ENCODE measurements at regions not wholly inside any gene's neighbourhood (a gene's known extent, or its start where the extent isn't known, plus 50 kb on each side); places are given as distances from the start of the nearest gene placed in this dataset.

DNA sequence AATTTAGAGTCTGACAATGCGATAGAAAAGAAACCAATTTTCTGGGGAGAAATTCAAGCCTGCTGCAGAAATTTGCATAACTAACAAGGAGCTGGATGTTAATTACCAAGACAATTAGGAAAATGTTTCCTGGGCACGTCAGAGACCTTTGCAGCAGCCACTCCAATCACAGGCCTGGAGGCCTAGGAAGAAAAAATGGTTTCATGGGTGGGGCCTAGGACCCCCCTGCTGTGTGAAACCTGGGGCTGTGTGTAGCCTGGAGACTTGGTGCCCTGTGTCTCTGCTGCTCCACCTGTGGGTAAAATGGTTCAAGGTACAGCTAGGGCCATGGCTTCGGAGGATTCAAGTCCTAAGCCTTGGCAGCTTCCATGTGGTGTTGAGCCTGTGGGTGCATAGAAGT is 837.9 kb downstream of the OTOL1 start:
- no peaks in the 10 kb centered on the region for H3K4me1 ChIP-seq (ENCODE audit: control insufficient read depth, low read depth, low read length)
- no peak overlapping the region for H3K56ac ChIP-seq (ENCODE audit: low read length)
- no CpG with 5 or more reads among the region's 3 CpGs for WGBS (ENCODE audit: extremely low coverage, insufficient coverage, low lambda C conversion rate)
- no peak overlapping the region for H3K4ac ChIP-seq (ENCODE audit: low read depth, low read length)
- no peak overlapping the region for H2BK15ac ChIP-seq (replicated peaks; ENCODE audit: low read depth)
- no peak overlapping the region for H4K8ac ChIP-seq (ENCODE audit: low read depth, low read length)
- H2AK5ac ChIP-seq (ENCODE audit: low read length) = no peak overlapping the region
- H3K9ac ChIP-seq (ENCODE audit: low read length) = no peak overlapping the region
- no peak overlapping the region for H2BK5ac ChIP-seq (ENCODE audit: low read length)
- no peak overlapping the region for H3K4me3 ChIP-seq (ENCODE audit: low read length)
- no peak for DNase-seq
- H3K4me2 ChIP-seq (ENCODE audit: low read length) = no peak overlapping the region
- H3K23ac ChIP-seq (ENCODE audit: low read length) = no peak overlapping the region
- no peak overlapping the region for H2BK120ac ChIP-seq (ENCODE audit: low read depth, low read length)
- H3K79me2 ChIP-seq (ENCODE audit: control insufficient read depth, insufficient read depth, low read length) = no peaks in the 10 kb centered on the region
- H3K27ac ChIP-seq (ENCODE audit: low read depth, low read length) = no peak overlapping the region
- H3K18ac ChIP-seq (ENCODE audit: low read length) = no peak overlapping the region
- H3K36me3 ChIP-seq (ENCODE audit: control insufficient read depth, insufficient read depth, low read length) = no peaks in the 10 kb centered on the region
- H3K27me3 ChIP-seq (ENCODE audit: insufficient read depth, low read length, poor library complexity) = no peaks in the 10 kb centered on the region
- no peaks in the 10 kb centered on the region for H3K79me1 ChIP-seq (ENCODE audit: low read length)
- no peak overlapping the region for H4K5ac ChIP-seq (ENCODE audit: low read length)

DNA sequence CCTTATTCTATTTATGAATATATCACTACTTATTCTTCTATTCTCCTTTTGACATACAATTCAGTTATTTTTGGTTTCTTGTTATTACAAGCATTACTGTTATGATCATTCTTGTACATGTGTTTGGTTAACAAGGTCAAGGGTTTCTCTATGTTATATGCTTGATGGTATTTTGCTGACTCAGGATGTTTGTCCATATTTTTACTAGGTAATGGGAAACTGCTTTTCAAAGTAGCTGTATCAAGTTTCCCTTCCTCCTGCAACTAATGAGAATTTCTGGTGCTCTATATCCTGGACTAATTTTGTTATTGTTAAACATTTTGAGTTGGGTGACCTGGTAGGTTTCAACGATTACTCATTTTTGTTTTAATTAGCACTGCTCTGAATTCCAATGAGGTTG is 841.0 kb downstream of the OTOL1 start:
- no peak overlapping the region for H2BK120ac ChIP-seq (ENCODE audit: low read depth, low read length)
- H3K56ac ChIP-seq (ENCODE audit: low read length) = no peak overlapping the region
- no peaks in the 10 kb centered on the region for H3K36me3 ChIP-seq (ENCODE audit: control insufficient read depth, insufficient read depth, low read length)
- no peak overlapping the region for H3K4me3 ChIP-seq (ENCODE audit: low read length)
- H3K9ac ChIP-seq (ENCODE audit: low read length) = no peak overlapping the region
- H3K23ac ChIP-seq (ENCODE audit: low read length) = no peak overlapping the region
- H3K79me1 ChIP-seq (ENCODE audit: low read length) = no peaks in the 10 kb centered on the region
- H3K4me2 ChIP-seq (ENCODE audit: low read length) = no peak overlapping the region
- H2BK15ac ChIP-seq (replicated peaks; ENCODE audit: low read depth) = no peak overlapping the region
- H4K8ac ChIP-seq (ENCODE audit: low read depth, low read length) = no peak overlapping the region
- H3K27ac ChIP-seq (ENCODE audit: low read depth, low read length) = no peak overlapping the region
- no peak for DNase-seq
- H2AK5ac ChIP-seq (ENCODE audit: low read length) = no peak overlapping the region
- no peak overlapping the region for H3K18ac ChIP-seq (ENCODE audit: low read length)
- no peaks in the 10 kb centered on the region for H3K79me2 ChIP-seq (ENCODE audit: control insufficient read depth, insufficient read depth, low read length)
- WGBS (ENCODE audit: extremely low coverage, insufficient coverage, low lambda C conversion rate) = no CpG with 5 or more reads among the region's 1 CpG
- H2BK5ac ChIP-seq (ENCODE audit: low read length) = no peak overlapping the region
- no peak overlapping the region for H4K5ac ChIP-seq (ENCODE audit: low read length)
- H3K4ac ChIP-seq (ENCODE audit: low read depth, low read length) = no peak overlapping the region
- H3K4me1 ChIP-seq (ENCODE audit: control insufficient read depth, low read depth, low read length) = no peaks in the 10 kb centered on the region
- no peaks in the 10 kb centered on the region for H3K27me3 ChIP-seq (ENCODE audit: insufficient read depth, low read length, poor library complexity)

DNA sequence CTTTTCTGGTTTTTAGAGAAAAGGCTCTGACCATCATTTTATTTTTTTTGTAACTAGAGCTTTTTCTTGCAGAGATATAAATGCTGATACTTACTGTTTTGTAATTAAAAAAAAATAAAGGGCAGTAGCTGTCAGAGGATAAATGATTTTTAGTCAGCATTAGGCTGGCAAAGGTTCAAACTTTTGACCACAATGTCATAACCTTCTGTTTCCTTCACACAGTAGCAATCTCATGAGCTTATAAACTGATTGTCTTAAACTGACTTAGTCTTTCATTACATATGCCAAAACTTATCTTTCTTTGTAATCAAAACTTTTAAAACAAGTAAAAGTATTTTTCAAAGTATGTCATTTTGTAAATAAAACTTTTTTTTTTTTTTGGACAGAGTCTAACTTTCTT is 841.9 kb downstream of the OTOL1 start:
- no peaks in the 10 kb centered on the region for H3K79me1 ChIP-seq (ENCODE audit: low read length)
- H2BK15ac ChIP-seq (replicated peaks; ENCODE audit: low read depth) = no peak overlapping the region
- H3K18ac ChIP-seq (ENCODE audit: low read length) = no peak overlapping the region
- H3K4ac ChIP-seq (ENCODE audit: low read depth, low read length) = no peak overlapping the region
- H2AK5ac ChIP-seq (ENCODE audit: low read length) = no peak overlapping the region
- H3K56ac ChIP-seq (ENCODE audit: low read length) = no peak overlapping the region
- no peak overlapping the region for H2BK120ac ChIP-seq (ENCODE audit: low read depth, low read length)
- H3K9ac ChIP-seq (ENCODE audit: low read length) = no peak overlapping the region
- no peak overlapping the region for H2BK5ac ChIP-seq (ENCODE audit: low read length)
- no peak overlapping the region for H4K8ac ChIP-seq (ENCODE audit: low read depth, low read length)
- no peak overlapping the region for H4K5ac ChIP-seq (ENCODE audit: low read length)
- no peak overlapping the region for H3K4me2 ChIP-seq (ENCODE audit: low read length)
- H3K79me2 ChIP-seq (ENCODE audit: control insufficient read depth, insufficient read depth, low read length) = no peaks in the 10 kb centered on the region
- H3K4me1 ChIP-seq (ENCODE audit: control insufficient read depth, low read depth, low read length) = no peaks in the 10 kb centered on the region
- DNase-seq = no peak
- no peaks in the 10 kb centered on the region for H3K27me3 ChIP-seq (ENCODE audit: insufficient read depth, low read length, poor library complexity)
- H3K4me3 ChIP-seq (ENCODE audit: low read length) = no peak overlapping the region
- H3K23ac ChIP-seq (ENCODE audit: low read length) = no peak overlapping the region
- H3K36me3 ChIP-seq (ENCODE audit: control insufficient read depth, insufficient read depth, low read length) = no peaks in the 10 kb centered on the region
- no peak overlapping the region for H3K27ac ChIP-seq (ENCODE audit: low read depth, low read length)

DNA sequence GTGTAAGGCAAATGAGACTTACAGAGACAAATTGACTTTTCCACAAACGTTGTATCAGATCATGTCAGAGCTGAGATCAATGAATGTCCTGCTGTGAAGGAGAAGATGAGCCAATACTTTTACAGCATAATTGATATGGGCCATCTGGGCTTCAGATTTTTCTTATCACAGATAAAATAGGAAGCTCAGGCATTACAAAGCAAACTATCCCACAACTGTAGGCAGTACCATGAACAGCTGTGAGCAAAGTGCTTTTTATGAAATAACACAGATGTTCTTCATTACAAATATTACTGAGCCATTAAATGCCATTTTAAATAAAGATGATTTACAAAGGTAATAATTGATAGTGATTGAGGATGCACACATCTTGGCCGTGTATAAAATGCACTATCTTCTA is 852.3 kb downstream of the OTOL1 start:
- DNase-seq = no peak

DNA sequence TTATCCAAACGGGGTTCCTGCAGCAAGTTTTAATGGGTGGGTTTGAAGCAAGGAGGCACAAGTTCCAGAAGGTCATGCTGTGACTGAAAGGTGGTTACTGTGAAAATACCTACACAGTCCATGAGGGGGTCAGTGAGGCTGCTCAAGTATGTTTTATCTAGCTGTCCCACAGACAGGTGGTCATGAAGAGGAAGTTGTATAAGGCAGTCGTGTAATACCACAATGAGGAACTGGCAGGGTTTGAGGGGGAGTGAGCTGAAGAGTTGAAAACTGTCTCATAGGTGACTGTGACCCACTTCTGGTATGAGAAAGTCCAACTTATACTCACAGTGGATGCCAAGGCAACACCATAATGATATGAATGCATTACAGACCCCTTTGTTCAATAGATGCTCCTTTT is 856.8 kb downstream of the OTOL1 start:
- H3K4me1 ChIP-seq (ENCODE audit: control insufficient read depth, low read depth, low read length) = no peaks in the 10 kb centered on the region
- no peak overlapping the region for H2AK5ac ChIP-seq (ENCODE audit: low read length)
- no peak overlapping the region for H3K56ac ChIP-seq (ENCODE audit: low read length)
- H2BK5ac ChIP-seq (ENCODE audit: low read length) = no peak overlapping the region
- no peak overlapping the region for H3K4ac ChIP-seq (ENCODE audit: low read depth, low read length)
- H3K4me3 ChIP-seq (ENCODE audit: low read length) = no peak overlapping the region
- no peak overlapping the region for H3K9ac ChIP-seq (ENCODE audit: low read length)
- no peaks in the 10 kb centered on the region for H3K27me3 ChIP-seq (ENCODE audit: insufficient read depth, low read length, poor library complexity)
- no peak overlapping the region for H3K4me2 ChIP-seq (ENCODE audit: low read length)
- H3K79me1 ChIP-seq (ENCODE audit: low read length) = no peaks in the 10 kb centered on the region
- DNase-seq = no peak
- no peaks in the 10 kb centered on the region for H3K79me2 ChIP-seq (ENCODE audit: control insufficient read depth, insufficient read depth, low read length)
- WGBS (ENCODE audit: extremely low coverage, insufficient coverage, low lambda C conversion rate) = no CpG with 5 or more reads among the region's 2 CpGs
- no peaks in the 10 kb centered on the region for H3K36me3 ChIP-seq (ENCODE audit: control insufficient read depth, insufficient read depth, low read length)
- no peak overlapping the region for H3K27ac ChIP-seq (ENCODE audit: low read depth, low read length)
- H2BK15ac ChIP-seq (replicated peaks; ENCODE audit: low read depth) = no peak overlapping the region
- no peak overlapping the region for H4K8ac ChIP-seq (ENCODE audit: low read depth, low read length)
- H3K23ac ChIP-seq (ENCODE audit: low read length) = no peak overlapping the region
- H3K18ac ChIP-seq (ENCODE audit: low read length) = no peak overlapping the region
- no peak overlapping the region for H4K5ac ChIP-seq (ENCODE audit: low read length)
- H2BK120ac ChIP-seq (ENCODE audit: low read depth, low read length) = no peak overlapping the region

More for the DNA sequence above, 852.3 kb downstream of the OTOL1 start:
- Histone ChIP-seq H3K56ac (ENCODE audit: low read length) (no peak overlapping the region), H2AK5ac (ENCODE audit: low read length) (no peak overlapping the region), H2BK120ac (ENCODE audit: low read depth, low read length) (no peak overlapping the region), H4K8ac (ENCODE audit: low read depth, low read length) (no peak overlapping the region), H2BK5ac (ENCODE audit: low read length) (no peak overlapping the region), H3K27me3 (ENCODE audit: insufficient read depth, low read length, poor library complexity) (no peaks in the 10 kb centered on the region), H2BK15ac (replicated peaks; ENCODE audit: low read depth) (no peak overlapping the region), H3K27ac (ENCODE audit: low read depth, low read length) (no peak overlapping the region), H3K9ac (ENCODE audit: low read length) (no peak overlapping the region), H3K36me3 (ENCODE audit: control insufficient read depth, insufficient read depth, low read length) (no peaks in the 10 kb centered on the region), H3K4me1 (ENCODE audit: control insufficient read depth, low read depth, low read length) (no peaks in the 10 kb centered on the region), H3K4me2 (ENCODE audit: low read length) (no peak overlapping the region), H3K18ac (ENCODE audit: low read length) (no peak overlapping the region), H3K79me1 (ENCODE audit: low read length) (no peaks in the 10 kb centered on the region), H4K5ac (ENCODE audit: low read length) (no peak overlapping the region), H3K23ac (ENCODE audit: low read length) (no peak overlapping the region), H3K4me3 (ENCODE audit: low read length) (no peak overlapping the region), H3K79me2 (ENCODE audit: control insufficient read depth, insufficient read depth, low read length) (no peaks in the 10 kb centered on the region), H3K4ac (ENCODE audit: low read depth, low read length) (no peak overlapping the region)
- no CpG with 5 or more reads among the region's 2 CpGs for WGBS (ENCODE audit: extremely low coverage, insufficient coverage, low lambda C conversion rate)

DNA sequence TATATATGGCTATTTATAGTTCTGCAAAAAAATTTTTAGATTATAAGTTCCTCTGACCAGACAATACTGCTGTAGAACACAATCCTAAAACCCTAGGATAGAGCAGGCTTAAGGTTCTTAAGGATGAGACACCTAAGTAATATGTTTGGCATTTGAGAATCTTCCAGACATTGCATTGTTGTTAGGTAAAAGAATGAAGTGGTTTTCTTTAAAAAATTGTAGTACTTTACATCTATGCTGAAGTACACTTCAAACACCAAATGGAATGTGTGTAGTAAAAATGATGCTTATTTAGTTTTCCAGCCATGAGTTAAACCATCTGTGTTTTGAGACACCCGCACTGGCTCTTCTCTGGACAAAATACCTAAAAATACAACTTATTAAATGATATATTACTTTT is 857.7 kb downstream of the OTOL1 start:
- no peak overlapping the region for H3K56ac ChIP-seq (ENCODE audit: low read length)
- no peak overlapping the region for H2BK15ac ChIP-seq (replicated peaks; ENCODE audit: low read depth)
- no peaks in the 10 kb centered on the region for H3K36me3 ChIP-seq (ENCODE audit: control insufficient read depth, insufficient read depth, low read length)
- no CpG with 5 or more reads among the region's 1 CpG for WGBS (ENCODE audit: extremely low coverage, insufficient coverage, low lambda C conversion rate)
- no peak for DNase-seq
- no peak overlapping the region for H4K8ac ChIP-seq (ENCODE audit: low read depth, low read length)
- no peaks in the 10 kb centered on the region for H3K27me3 ChIP-seq (ENCODE audit: insufficient read depth, low read length, poor library complexity)
- H2BK120ac ChIP-seq (ENCODE audit: low read depth, low read length) = no peak overlapping the region
- no peak overlapping the region for H2AK5ac ChIP-seq (ENCODE audit: low read length)
- H3K23ac ChIP-seq (ENCODE audit: low read length) = no peak overlapping the region
- no peak overlapping the region for H3K4me2 ChIP-seq (ENCODE audit: low read length)
- no peaks in the 10 kb centered on the region for H3K4me1 ChIP-seq (ENCODE audit: control insufficient read depth, low read depth, low read length)
- no peak overlapping the region for H2BK5ac ChIP-seq (ENCODE audit: low read length)
- no peaks in the 10 kb centered on the region for H3K79me1 ChIP-seq (ENCODE audit: low read length)
- H3K79me2 ChIP-seq (ENCODE audit: control insufficient read depth, insufficient read depth, low read length) = no peaks in the 10 kb centered on the region
- no peak overlapping the region for H3K27ac ChIP-seq (ENCODE audit: low read depth, low read length)
- H3K4ac ChIP-seq (ENCODE audit: low read depth, low read length) = no peak overlapping the region
- H3K9ac ChIP-seq (ENCODE audit: low read length) = no peak overlapping the region
- no peak overlapping the region for H3K18ac ChIP-seq (ENCODE audit: low read length)
- no peak overlapping the region for H4K5ac ChIP-seq (ENCODE audit: low read length)
- no peak overlapping the region for H3K4me3 ChIP-seq (ENCODE audit: low read length)
